Heart right ventricle (tissue), 16 donors: ENCODE measurements at regions not wholly inside any gene's neighbourhood (a gene's known extent, or its start where the extent isn't known, plus 50 kb on each side); places are given as distances from the start of the nearest gene placed in this dataset.
A peak's percentile ranks its signal among the peaks of the same experiment; 100 is the strongest.

Source experiments
- ATAC-seq, 8 donors: fragments of 200-7000 bp; cut with Tn5 transposase; one replicate each; pipeline ENCODE4 v1.9.1; 2020; ENCODE audit warnings: mild to moderate bottlenecking in 8 of 8, moderate library complexity in 8 of 8, moderate number of reproducible peaks in 1 of 8
- DNase-seq, 2 donors: peaks; one replicate each; pipeline ENCODE4 v3.0.0-alpha.2; 2020
- H3K27ac ChIP-seq, 10 donors: fragments of 200-600 bp; sonication (generic) in 2 of 10; one replicate each; pipeline versions ENCODE4 v1.5.0 to v1.8.0; 2020 to 2022; ENCODE audit warnings: mild to moderate bottlenecking in 3 of 10
- H3K27me3 ChIP-seq, 7 donors: fragments of 200-600 bp; one replicate each; pipeline ENCODE4 v1.8.0; 2021 to 2022; ENCODE audit warnings: mild to moderate bottlenecking in 2 of 7
- H3K36me3 ChIP-seq, 9 donors: fragments of 200-600 bp; sonication (generic) in 1 of 9; one replicate each; pipeline versions ENCODE4 v1.5.0 to v1.8.0; 2020 to 2022; ENCODE audit warnings: mild to moderate bottlenecking in 2 of 9
- H3K4me1 ChIP-seq, 9 donors: fragments of 200-600 bp; sonication (generic) in 1 of 9; one replicate each; pipeline versions ENCODE4 v1.5.0 to v1.8.0; 2020 to 2022; ENCODE audit warnings: mild to moderate bottlenecking in 4 of 9
- H3K4me3 ChIP-seq, 10 donors: fragments of 200-600 bp; sonication (generic) in 2 of 10; one replicate each; pipeline versions ENCODE4 v1.5.0 to v1.8.0; 2020 to 2022; ENCODE audit warnings: mild to moderate bottlenecking in 7 of 10, moderate library complexity in 2 of 10
- H3K9me3 ChIP-seq, 11 donors: fragments of 200-600 bp in 10 of 11; sonication (generic) in 2 of 11; one replicate each; pipeline versions ENCODE4 v1.5.0 to v1.8.0; 2013 to 2022; ENCODE audit warnings: mild to moderate bottlenecking in 2 of 11, control low read depth in 1 of 11, moderate library complexity in 1 of 11
- CTCF ChIP-seq, 9 donors: fragments of 200-600 bp; sonication (generic) in 2 of 9; IDR thresholded peaks; one replicate each; pipeline versions ENCODE4 v1.5.0 to v1.8.0; 2021 to 2022; ENCODE audit warnings: antibody characterized with exemption in 9 of 9, mild to moderate bottlenecking in 5 of 9, moderate library complexity in 1 of 9
- whole genome bisulfite sequencing, 2 donors: extraction: QIAGEN DNeasy Blood & Tissue Kit; methylation state at CpG; one replicate each; pipeline ENCODE4 v1.1.7; 2013; ENCODE audit warnings: inconsistent platforms in 1 of 2; 5-methylcytosine and 5-hydroxymethylcytosine counted together
- intact Hi-C, 10 donors: fragments of 100-400 bp; cut with DNase I; formaldehyde crosslinking; loops; one replicate each; pipeline versions ENCODE4 v1.11.1 to v1.14.2; 2022
- donor health status: Arrhythmogenic right ventricular cardiomyopathy.
- donor health status: ischemic (EF 13 %, LVEDD 7.1; RV severe dilation, severe dysfunction).
- donor health status: healthy with polysubstance abuse.
- donor health status: DM: no; HTN: yes; CAD: no.
- donor health status: DM: no; HTN: no; CAD: no.
- donor health status: ischemic (EF 25% LVEDD 6.9; RV normal size, moderate dysfunction).
- donor health status: ischemic (EF 25% LVEDD 5.7; RV mildly dilated, moderate dysfunction).
- donor health status: healthy.
- donor health status: DM: yes; HTN: yes; CAD: no.
- donor health status: Ischemic cardiomyopathy.
- donor health status: ischemic (EF 35%, LVEDD 5.7; RV mildly dilated, moderate dysfunction).
- donor health status: nonischemic (EF 11% LVEDD 7.7; RV severe dilation, severe dysfunction).
- donor health status: DM: yes; HTN: yes; CAD: no.
- donor health status: PGD.
- donor health status: ischemic (EF 29% LVEDD 5.4; RV normal size, mild dysfunction).
- donor health status: nonischemic (EF 23%, LVEDD 6.1; RV moderate dilation, normal function).

GRCh38 chr4:125370478-125370877, 55.7 kb downstream of the FAT4 start:
- H3K4me1 ChIP-seq: peaks cover 0 to 30% (median 23%) of the 10 kb centered on the region in 9 donors
- no peak overlapping the region for H3K27ac ChIP-seq
- no peak for TF ChIP-seq CTCF (IDR thresholded peaks at IDR 0.05)
- H3K36me3 ChIP-seq: no peaks in the 10 kb centered on the region
- no peak for ATAC-seq
- WGBS, 2 donors: 97% methylated on average over 2 of the region's 2 CpGs
- H3K27me3 ChIP-seq: no peaks in the 10 kb centered on the region
- no peak for DNase-seq
- intact Hi-C loops: no loop called here
- peaks cover 0 to 8% (median 0%) of the 10 kb centered on the region in 11 donors for H3K9me3 ChIP-seq
- H3K4me3 ChIP-seq: no peak overlapping the region

- Histone ChIP-seq H3K9me3 (peaks cover 0 to 15% (median 0%) of the 10 kb centered on the region in 11 donors), H3K36me3 (no peaks in the 10 kb centered on the region), H3K27me3 (no peaks in the 10 kb centered on the region), H3K27ac (peak overlapping the region in 3 of 10 donors; percentile 40 to 65 (median 45)), H3K4me1 (peaks cover 0 to 24% (median 12%) of the 10 kb centered on the region in 9 donors), H3K4me3 (no peak overlapping the region)
- 34 to 38% methylated on average over 1 of the region's 1 CpG for WGBS, 2 donors
- ATAC-seq (peak in 7 of 8 donors; percentile 18 to 66 (median 46)), DNase-seq (no peak)
- intact Hi-C loops: no loop called here
- no peak for TF ChIP-seq CTCF (IDR thresholded peaks at IDR 0.05)
These were observed 68.2 kb downstream of the FAT4 start for GRCh38 chr4:125382995-125383394.

- Histone ChIP-seq H3K36me3 (no peaks in the 10 kb centered on the region), H3K27ac (peak overlapping the region in 3 of 10 donors; percentile 68 to 85 (median 77)), H3K9me3 (peaks cover 0 to 8% (median 0%) of the 10 kb centered on the region in 11 donors), H3K4me3 (no peak overlapping the region), H3K27me3 (no peaks in the 10 kb centered on the region), H3K4me1 (peaks cover 0 to 58% (median 40%) of the 10 kb centered on the region in 9 donors)
- DNase-seq (no peak), ATAC-seq (peak in 1 of 8 donors; percentile 40)
- intact Hi-C loops: loop anchor here in 1 of 10 donors (2.0 kb wide), 1 partner anchor 63 kb away; no protein-coding TSS in a partner anchor
- no peak for TF ChIP-seq CTCF (IDR thresholded peaks at IDR 0.05)
These were observed 73.0 kb downstream of the FAT4 start for GRCh38 chr4:125387770-125388169.

GRCh38 chr4:125388613-125389012, 73.9 kb downstream of the FAT4 start:
- no peak for TF ChIP-seq CTCF (IDR thresholded peaks at IDR 0.05)
- intact Hi-C loops: loop anchor here in 1 of 10 donors (2.0 kb wide), 1 partner anchor 64 kb away; no protein-coding TSS in a partner anchor
- WGBS, 2 donors: 62 to 68% methylated on average over 1 of the region's 1 CpG
- Histone ChIP-seq H3K36me3 (no peaks in the 10 kb centered on the region), H3K9me3 (peaks cover 0 to 8% (median 0%) of the 10 kb centered on the region in 11 donors), H3K27ac (peak overlapping the region in 5 of 10 donors; percentile 16 to 85 (median 68)), H3K27me3 (no peaks in the 10 kb centered on the region), H3K4me1 (peaks cover 0 to 58% (median 38%) of the 10 kb centered on the region in 9 donors), H3K4me3 (no peak overlapping the region)
- DNase-seq (no peak), ATAC-seq (no peak)
